Tibial nerve (tissue), 4 donors: ENCODE measurements at regions not wholly inside any gene's neighbourhood (a gene's known extent, or its start where the extent isn't known, plus 50 kb on each side); places are given as distances from the start of the nearest gene placed in this dataset.

Experiments
- DNase-seq, 2 donors: peaks; one replicate each; pipeline ENCODE4 v3.0.0-alpha.2; 2019; ENCODE audit warnings: low spot score in 2 of 2
- H3K27ac ChIP-seq, 4 donors: fragments of 200-600 bp; sonication (generic) in 3 of 4; one replicate each; pipeline ENCODE4 v1.5.1; 2017 to 2019; ENCODE audit warnings: mild to moderate bottlenecking in 1 of 4
- H3K27me3 ChIP-seq, 2 donors: fragments of 200-600 bp; sonication (generic) in 1 of 2; one replicate each; pipeline versions ENCODE4 v1.5.1 to v1.6.0; 2017 to 2019
- H3K36me3 ChIP-seq, 3 donors: fragments of 200-600 bp; sonication (generic); one replicate each; pipeline ENCODE4 v1.5.1; 2018 to 2019
- H3K4me1 ChIP-seq, 4 donors: fragments of 200-600 bp; sonication (generic) in 3 of 4; one replicate each; pipeline ENCODE4 v1.5.1; 2017 to 2019
- H3K4me3 ChIP-seq, 4 donors: fragments of 200-600 bp; sonication (generic) in 3 of 4; one replicate each; pipeline ENCODE4 v1.5.1; 2017 to 2019; ENCODE audit warnings: mild to moderate bottlenecking in 1 of 4, moderate library complexity in 1 of 4
- H3K9me3 ChIP-seq, 4 donors: fragments of 200-600 bp; sonication (generic) in 3 of 4; one replicate each; pipeline ENCODE4 v1.5.1; 2017 to 2019
- CTCF ChIP-seq, 5 experiments: fragments of 200-600 bp in 3 of 5; fragments of 450-650 bp in 2 of 5; sonication (generic) in 3 of 5; IDR thresholded peaks; one replicate each; pipeline ENCODE4 v1.5.1; 2016 to 2019; ENCODE audit warnings: antibody characterized with exemption in 5 of 5, mild to moderate bottlenecking in 3 of 5, moderate library complexity in 2 of 5
- EP300 ChIP-seq, 2 donors: sonication (generic); formaldehyde crosslinking; IDR thresholded peaks; one replicate each; pipeline ENCODE4 v1.6.1; 2017; ENCODE audit warnings: antibody characterized with exemption in 2 of 2, mild to moderate bottlenecking in 1 of 2
- POLR2A ChIP-seq, 2 donors: fragments of 450-650 bp; IDR thresholded peaks; one replicate each; pipeline ENCODE4 v1.6.1; 2017; ENCODE audit warnings: antibody characterized with exemption in 2 of 2, mild to moderate bottlenecking in 2 of 2, moderate library complexity in 2 of 2
- WGBS, 2 donors: methylation state at CpG; one replicate each; pipeline ENCODE4 v1.1.5; 2018; 5-methylcytosine and 5-hydroxymethylcytosine counted together

- Histone ChIP-seq H3K4me1 (peaks cover 0 to 28% (median 12%) of the 10 kb centered on the region in 4 donors), H3K36me3 (no peaks in the 10 kb centered on the region), H3K27ac (peak overlapping the region in 2 of 4 donors; percentile 20 to 53), H3K9me3 (no peaks in the 10 kb centered on the region), H3K4me3 (no peak overlapping the region), H3K27me3 (no peaks in the 10 kb centered on the region)
- no peak for DNase-seq
- 31 to 35% methylated on average over 4 of the region's 4 CpGs for WGBS, 2 donors
- no peak for TF ChIP-seq EP300 (IDR thresholded peaks at IDR 0.05)
- TF ChIP-seq CTCF (IDR thresholded peaks at IDR 0.05) = no peak
- no peak for TF ChIP-seq POLR2A (IDR thresholded peaks at IDR 0.05)
Observed at GRCh38 chr13:80140685-80141084, 200.2 kb downstream of the SPRY2 start.

- Histone ChIP-seq H3K36me3 (no peaks in the 10 kb centered on the region), H3K27ac (no peak overlapping the region), H3K9me3 (no peaks in the 10 kb centered on the region), H3K4me1 (peaks cover 0 to 25% (median 12%) of the 10 kb centered on the region in 4 donors), H3K4me3 (no peak overlapping the region), H3K27me3 (no peaks in the 10 kb centered on the region)
- WGBS, 2 donors = 97 to 100% methylated on average over 2 of the region's 2 CpGs
- DNase-seq = no peak
- TF ChIP-seq POLR2A (IDR thresholded peaks at IDR 0.05) (no peak), EP300 (IDR thresholded peaks at IDR 0.05) (no peak), CTCF (IDR thresholded peaks at IDR 0.05) (no peak)
Observed at GRCh38 chr13:80139196-80139595, 201.7 kb downstream of the SPRY2 start.

- Histone ChIP-seq H3K4me3 (no peak overlapping the region), H3K9me3 (no peaks in the 10 kb centered on the region), H3K27me3 (no peaks in the 10 kb centered on the region), H3K4me1 (peaks cover 0 to 37% (median 21%) of the 10 kb centered on the region in 4 donors), H3K27ac (no peak overlapping the region), H3K36me3 (no peaks in the 10 kb centered on the region)
- DNase-seq = no peak
- no peak for TF ChIP-seq CTCF (IDR thresholded peaks at IDR 0.05)
- TF ChIP-seq EP300 (IDR thresholded peaks at IDR 0.05) = no peak
- no peak for TF ChIP-seq POLR2A (IDR thresholded peaks at IDR 0.05)
- 64 to 69% methylated on average over 3 of the region's 3 CpGs for WGBS, 2 donors
Observed at GRCh38 chr13:80137994-80138393, 202.9 kb downstream of the SPRY2 start.

- H3K4me3 ChIP-seq = no peak overlapping the region
- TF ChIP-seq EP300 (IDR thresholded peaks at IDR 0.05) = no peak
- TF ChIP-seq POLR2A (IDR thresholded peaks at IDR 0.05) = no peak
- no peak for TF ChIP-seq CTCF (IDR thresholded peaks at IDR 0.05)
- H3K27ac ChIP-seq = peak overlapping the region; percentile 58 to 91 (median 76)
- 48 to 59% methylated on average over 2 of the region's 2 CpGs for WGBS, 2 donors
- H3K36me3 ChIP-seq = no peaks in the 10 kb centered on the region
- no peaks in the 10 kb centered on the region for H3K9me3 ChIP-seq
- no peak for DNase-seq
- no peaks in the 10 kb centered on the region for H3K27me3 ChIP-seq
- peaks cover 0 to 43% (median 19%) of the 10 kb centered on the region in 4 donors for H3K4me1 ChIP-seq
Observed at GRCh38 chr13:80134346-80134745, 206.6 kb downstream of the SPRY2 start.

- Histone ChIP-seq H3K4me1 (peaks cover 0 to 43% (median 19%) of the 10 kb centered on the region in 4 donors), H3K27me3 (no peaks in the 10 kb centered on the region), H3K9me3 (no peaks in the 10 kb centered on the region), H3K4me3 (peak overlapping the region in 3 of 4 donors; percentile 7 to 30 (median 10)), H3K27ac (peak overlapping the region; percentile 58 to 91 (median 76)), H3K36me3 (no peaks in the 10 kb centered on the region)
- DNase-seq = no peak
- TF ChIP-seq EP300 (IDR thresholded peaks at IDR 0.05) = no peak
- no peak for TF ChIP-seq CTCF (IDR thresholded peaks at IDR 0.05)
- no peak for TF ChIP-seq POLR2A (IDR thresholded peaks at IDR 0.05)
- WGBS, 2 donors = 10 to 12% methylated on average over 6 of the region's 6 CpGs
Observed at GRCh38 chr13:80133631-80134261, 207.2 kb downstream of the SPRY2 start.
